Body of pancreas (tissue), 4 donors: ENCODE measurements at regions not wholly inside any gene's neighbourhood (a gene's known extent, or its start where the extent isn't known, plus 50 kb on each side); places are given as distances from the start of the nearest gene placed in this dataset.

ENCODE experiments used
- POLR2A ChIP-seq, 3 donors: fragments of 450-650 bp; IDR thresholded peaks; one replicate each; pipeline ENCODE4 v1.6.1; 2016; ENCODE audit warnings: antibody characterized with exemption in 3 of 3, mild to moderate bottlenecking in 2 of 3
- TF ChIP-seq, protein P1 (sequence below), 7 experiments: fragments of 450-650 bp in 4 of 7; fragments of 200-600 bp in 3 of 7; sonication (generic) in 3 of 7; IDR thresholded peaks; one replicate each; pipeline ENCODE4 v1.5.1; 2016 to 2019; ENCODE audit warnings: antibody characterized with exemption in 7 of 7

DNA sequence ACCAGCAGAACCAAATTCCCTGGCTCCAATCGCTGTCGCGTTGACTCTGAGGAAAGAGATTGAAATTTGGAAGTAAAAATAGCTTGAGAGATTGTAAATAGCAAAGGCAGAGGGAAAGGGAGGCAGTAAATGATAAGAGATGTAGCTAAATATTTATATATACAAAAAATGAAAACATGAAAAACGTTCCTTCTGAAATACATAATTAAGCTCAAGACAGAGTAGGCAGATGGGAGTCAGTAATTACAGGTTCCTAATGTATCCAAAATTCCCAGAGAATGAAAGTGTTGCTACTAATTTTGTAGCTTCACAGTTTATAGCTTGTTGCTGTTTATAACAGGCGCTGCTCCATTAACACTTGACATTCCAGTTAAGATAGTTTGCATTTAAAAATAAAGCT is 648.7 kb downstream of the KCNA4 start:
- no peak for TF ChIP-seq POLR2A (IDR thresholded peaks at IDR 0.05)
- TF ChIP-seq, protein P1, sequence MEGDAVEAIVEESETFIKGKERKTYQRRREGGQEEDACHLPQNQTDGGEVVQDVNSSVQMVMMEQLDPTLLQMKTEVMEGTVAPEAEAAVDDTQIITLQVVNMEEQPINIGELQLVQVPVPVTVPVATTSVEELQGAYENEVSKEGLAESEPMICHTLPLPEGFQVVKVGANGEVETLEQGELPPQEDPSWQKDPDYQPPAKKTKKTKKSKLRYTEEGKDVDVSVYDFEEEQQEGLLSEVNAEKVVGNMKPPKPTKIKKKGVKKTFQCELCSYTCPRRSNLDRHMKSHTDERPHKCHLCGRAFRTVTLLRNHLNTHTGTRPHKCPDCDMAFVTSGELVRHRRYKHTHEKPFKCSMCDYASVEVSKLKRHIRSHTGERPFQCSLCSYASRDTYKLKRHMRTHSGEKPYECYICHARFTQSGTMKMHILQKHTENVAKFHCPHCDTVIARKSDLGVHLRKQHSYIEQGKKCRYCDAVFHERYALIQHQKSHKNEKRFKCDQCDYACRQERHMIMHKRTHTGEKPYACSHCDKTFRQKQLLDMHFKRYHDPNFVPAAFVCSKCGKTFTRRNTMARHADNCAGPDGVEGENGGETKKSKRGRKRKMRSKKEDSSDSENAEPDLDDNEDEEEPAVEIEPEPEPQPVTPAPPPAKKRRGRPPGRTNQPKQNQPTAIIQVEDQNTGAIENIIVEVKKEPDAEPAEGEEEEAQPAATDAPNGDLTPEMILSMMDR (IDR thresholded peaks at IDR 0.05): no peak
